ENCODE measurements at regions not wholly inside any gene's neighbourhood (a gene's known extent, or its start where the extent isn't known, plus 50 kb on each side); places are given as distances from the start of the nearest gene placed in this dataset.

- peak; percentile 31 for DNase-seq
- H3K36me3 Mint-ChIP-seq: no peaks in the 10 kb centered on the region
- H3K27ac Mint-ChIP-seq: no peak overlapping the region
- H3K4me3 Mint-ChIP-seq: peak overlapping the region; percentile 14
- CTCF ChIA-PET: interaction anchor here (0.8 to 1.6 kb wide), 2 partner anchors 76 to 119 kb away, joined by 3 to 4 read pairs; no protein-coding TSS in a partner anchor
- POLR2A ChIA-PET: no interaction called here
- intact Hi-C loops (cut with micrococcal nuclease): no loop called here
- H3K9me3 Mint-ChIP-seq: no peaks in the 10 kb centered on the region
- peaks cover 19% of the 10 kb centered on the region for H3K4me1 Mint-ChIP-seq (ENCODE audit: low read depth)
- H3K27me3 Mint-ChIP-seq: peaks cover 24% of the 10 kb centered on the region
Observed at GRCh38 chr15:70585707-70586034, 177.7 kb downstream of the UACA start.

DNA sequence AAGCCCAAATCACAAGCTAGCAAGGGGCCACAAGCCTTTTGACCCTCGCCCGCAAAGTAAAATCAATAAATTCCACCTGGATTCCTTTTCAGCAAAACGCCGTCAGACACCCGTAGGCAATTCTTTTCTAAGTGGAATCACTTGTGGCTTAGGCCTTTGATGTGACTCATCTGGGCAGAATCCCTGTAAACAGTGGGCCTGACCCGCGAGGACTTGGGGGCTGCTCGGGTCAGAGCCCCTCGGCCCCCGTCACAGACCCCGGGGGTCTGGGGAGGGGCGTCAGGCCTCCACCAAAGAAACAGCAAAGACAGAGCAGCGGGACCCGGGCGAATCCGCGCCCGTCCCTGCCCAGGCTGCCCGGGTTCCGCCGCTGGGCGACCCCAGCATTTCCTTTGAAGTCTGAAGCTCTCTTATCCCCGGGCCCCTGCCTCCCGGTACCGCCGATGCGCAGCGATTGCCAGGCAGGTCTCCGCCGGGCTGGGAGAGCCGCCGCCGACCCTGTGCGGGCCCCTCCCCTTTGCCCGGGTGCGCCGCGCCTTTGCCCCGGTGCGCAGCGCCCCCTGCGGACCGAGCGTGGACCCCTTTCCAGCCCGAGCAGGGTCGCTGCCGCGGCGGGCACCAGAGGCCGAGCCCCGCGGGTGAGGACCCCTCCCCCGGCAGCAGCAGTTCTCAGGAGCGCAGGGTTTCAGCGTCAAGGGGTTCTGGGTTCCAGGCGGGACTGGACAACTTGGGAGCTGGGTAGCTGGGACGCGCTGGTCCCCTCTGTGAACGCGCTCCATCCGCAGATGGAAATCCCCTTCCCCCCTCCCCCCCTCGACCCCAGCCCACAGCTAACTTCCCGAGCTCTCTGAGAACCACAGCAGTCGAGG lies 178.3 kb downstream of the UACA start:
- Mint-ChIP-seq H3K4me3 (no peak overlapping the region), H3K9me3 (no peaks in the 10 kb centered on the region), H3K4me1 (ENCODE audit: low read depth) (peaks cover 19% of the 10 kb centered on the region), H3K27ac (no peak overlapping the region), H3K36me3 (no peaks in the 10 kb centered on the region), H3K27me3 (peaks cover 24% of the 10 kb centered on the region)
- intact Hi-C loops (cut with micrococcal nuclease): no loop called here
- ChIA-PET POLR2A (no interaction called here), CTCF (interaction anchor here (0.8 to 1.6 kb wide), 2 partner anchors 75 to 118 kb away, joined by 3 to 4 read pairs; no protein-coding TSS in a partner anchor)
- DNase-seq: peak; percentile 57

DNA sequence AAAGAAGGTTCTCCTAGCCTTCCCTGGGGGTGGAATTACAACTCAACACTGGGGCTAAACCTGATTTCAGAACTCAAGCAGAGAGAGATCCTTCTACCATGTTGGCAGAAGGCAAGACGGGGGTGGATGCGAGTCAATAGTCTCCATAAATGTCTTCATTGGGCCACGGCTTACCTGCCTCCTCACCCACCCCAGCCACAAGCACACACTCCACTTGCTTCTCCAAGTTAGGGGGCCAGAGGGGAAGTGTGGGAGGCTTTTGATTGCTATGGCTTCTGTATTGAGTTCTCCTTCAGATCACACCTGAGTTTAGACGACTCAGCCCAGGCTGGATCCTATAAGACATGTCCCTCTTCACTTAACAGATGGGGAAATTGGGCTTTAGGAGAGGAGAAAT lies 178.9 kb downstream of the UACA start:
- peaks cover 24% of the 10 kb centered on the region for H3K27me3 Mint-ChIP-seq
- DNase-seq: no peak
- POLR2A ChIA-PET: no interaction called here
- H3K9me3 Mint-ChIP-seq: no peaks in the 10 kb centered on the region
- H3K36me3 Mint-ChIP-seq: no peaks in the 10 kb centered on the region
- CTCF ChIA-PET: no interaction called here
- H3K4me1 Mint-ChIP-seq (ENCODE audit: low read depth): peaks cover 17% of the 10 kb centered on the region
- H3K4me3 Mint-ChIP-seq: no peak overlapping the region
- H3K27ac Mint-ChIP-seq: no peak overlapping the region
- intact Hi-C loops (cut with micrococcal nuclease): no loop called here

- Mint-ChIP-seq H3K4me3 (no peak overlapping the region), H3K36me3 (no peaks in the 10 kb centered on the region), H3K9me3 (no peaks in the 10 kb centered on the region), H3K27me3 (peaks cover 17% of the 10 kb centered on the region), H3K4me1 (ENCODE audit: low read depth) (peaks cover 9% of the 10 kb centered on the region), H3K27ac (no peak overlapping the region)
- CTCF ChIA-PET: interaction anchor here (0.6 kb wide), 1 partner anchor 9 kb away, joined by 3 read pairs; no protein-coding TSS in a partner anchor
- no peak for DNase-seq
- intact Hi-C loops (cut with micrococcal nuclease): no loop called here
- POLR2A ChIA-PET: no interaction called here
Observed at GRCh38 chr15:70583006-70583405, 180.4 kb downstream of the UACA start.

DNA sequence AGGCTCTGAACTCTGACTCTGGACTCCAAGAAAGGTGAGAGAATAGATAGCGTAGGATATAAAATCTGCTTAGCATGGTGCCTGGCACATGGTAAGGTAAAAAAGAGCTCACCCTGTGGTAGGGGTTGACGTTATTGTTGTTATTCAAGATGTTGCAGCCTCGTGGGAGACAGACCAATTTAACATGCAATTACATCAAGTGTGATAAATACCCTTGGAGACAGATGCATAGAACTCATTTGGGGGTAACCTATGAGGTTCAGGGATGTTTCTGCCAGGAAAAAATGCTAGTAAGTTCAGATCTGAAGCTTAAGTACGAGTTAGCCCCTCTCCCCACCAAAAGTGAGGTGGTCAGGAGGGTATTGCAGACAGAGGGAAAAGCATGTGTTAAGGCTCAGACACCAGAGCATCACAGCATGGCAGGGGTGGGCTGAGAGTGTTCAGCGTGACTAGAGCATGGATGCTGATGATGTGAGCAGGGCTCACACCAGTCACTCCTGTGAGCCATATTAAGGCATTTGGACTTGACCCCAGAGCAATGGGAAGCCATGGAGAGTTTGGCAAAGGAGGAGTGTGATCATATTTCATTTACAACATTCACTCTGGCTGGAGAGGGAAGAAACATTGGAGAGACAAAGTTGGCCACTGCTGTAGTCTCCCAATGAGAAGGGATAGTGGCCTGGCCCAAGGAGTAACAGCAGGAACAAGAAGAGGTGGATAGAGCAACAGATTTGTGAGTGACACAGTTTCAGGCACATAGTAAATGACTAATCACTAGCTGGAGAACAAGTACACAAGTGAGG lies 181.0 kb downstream of the UACA start:
- POLR2A ChIA-PET: no interaction called here
- no peaks in the 10 kb centered on the region for H3K9me3 Mint-ChIP-seq
- H3K27me3 Mint-ChIP-seq: peaks cover 12% of the 10 kb centered on the region
- CTCF ChIA-PET: interaction anchor here (0.5 to 0.6 kb wide), 2 partner anchors 8 to 119 kb away, joined by 3 read pairs; no protein-coding TSS in a partner anchor
- no peak for DNase-seq
- intact Hi-C loops (cut with micrococcal nuclease): no loop called here
- H3K36me3 Mint-ChIP-seq: no peaks in the 10 kb centered on the region
- H3K4me1 Mint-ChIP-seq (ENCODE audit: low read depth): peaks cover 9% of the 10 kb centered on the region
- H3K4me3 Mint-ChIP-seq: no peak overlapping the region
- H3K27ac Mint-ChIP-seq: no peak overlapping the region

DNA sequence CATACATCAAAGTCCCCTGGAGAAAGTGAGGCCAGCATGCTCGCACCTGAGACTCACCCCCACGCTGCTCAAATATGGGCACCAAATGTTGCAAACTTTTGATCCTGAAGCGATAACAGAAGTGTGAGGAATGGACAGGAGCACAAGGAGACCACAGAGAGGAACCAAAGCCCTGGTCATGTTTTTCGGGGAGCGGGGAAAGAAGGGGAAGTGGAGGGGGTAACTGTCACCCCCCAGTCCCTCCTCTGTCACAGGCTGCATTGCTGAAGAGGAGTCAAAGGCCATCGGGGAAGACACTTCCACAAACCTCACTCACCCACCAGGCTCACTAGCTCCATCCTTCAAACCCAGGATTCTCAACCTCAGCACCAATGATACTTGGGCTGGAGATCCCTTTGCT lies 182.4 kb downstream of the UACA start:
- DNase-seq: no peak
- intact Hi-C loops (cut with micrococcal nuclease): no loop called here
- Mint-ChIP-seq H3K9me3 (no peaks in the 10 kb centered on the region), H3K4me1 (ENCODE audit: low read depth) (peaks cover 8% of the 10 kb centered on the region), H3K27ac (no peak overlapping the region), H3K36me3 (no peaks in the 10 kb centered on the region), H3K27me3 (peaks cover 4% of the 10 kb centered on the region), H3K4me3 (no peak overlapping the region)
- ChIA-PET CTCF (no interaction called here), POLR2A (no interaction called here)

- H3K4me3 Mint-ChIP-seq: no peak overlapping the region
- H3K9me3 Mint-ChIP-seq: no peaks in the 10 kb centered on the region
- H3K4me1 Mint-ChIP-seq (ENCODE audit: low read depth): peaks cover 6% of the 10 kb centered on the region
- CTCF ChIA-PET: interaction anchor here (1.1 kb wide), 1 partner anchor 116 kb away, joined by 3 read pairs; no protein-coding TSS in a partner anchor
- intact Hi-C loops (cut with micrococcal nuclease): no loop called here
- H3K36me3 Mint-ChIP-seq: no peaks in the 10 kb centered on the region
- POLR2A ChIA-PET: no interaction called here
- H3K27ac Mint-ChIP-seq: no peak overlapping the region
- no peak for DNase-seq
- no peaks in the 10 kb centered on the region for H3K27me3 Mint-ChIP-seq
Observed at GRCh38 chr15:70580286-70580685, 183.1 kb downstream of the UACA start.

DNA sequence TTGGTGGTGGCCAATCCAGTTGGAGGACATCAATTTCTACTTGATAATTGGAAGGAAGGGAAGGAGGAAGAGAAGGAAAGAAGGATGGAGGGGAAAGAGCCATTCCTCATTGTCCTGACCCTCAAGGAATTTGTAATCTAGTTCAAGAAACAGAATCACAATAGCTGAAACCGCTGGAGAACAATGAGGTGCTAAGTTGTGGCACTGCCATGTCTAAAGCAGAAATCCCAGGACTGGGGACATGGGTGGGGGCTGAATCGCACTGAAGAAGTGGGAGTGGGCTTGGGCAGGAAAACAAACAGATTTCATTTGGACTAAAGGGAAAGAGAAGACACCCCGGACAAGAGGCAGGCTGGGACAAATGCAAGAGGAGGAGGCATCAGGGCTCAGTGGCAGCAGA lies 183.6 kb downstream of the UACA start:
- H3K27ac Mint-ChIP-seq: no peak overlapping the region
- POLR2A ChIA-PET: no interaction called here
- peaks cover 6% of the 10 kb centered on the region for H3K4me1 Mint-ChIP-seq (ENCODE audit: low read depth)
- H3K36me3 Mint-ChIP-seq: no peaks in the 10 kb centered on the region
- CTCF ChIA-PET: interaction anchor here (1.1 kb wide), 1 partner anchor 116 kb away, joined by 3 read pairs; no protein-coding TSS in a partner anchor
- intact Hi-C loops (cut with micrococcal nuclease): no loop called here
- H3K4me3 Mint-ChIP-seq: no peak overlapping the region
- DNase-seq: no peak
- H3K9me3 Mint-ChIP-seq: no peaks in the 10 kb centered on the region
- H3K27me3 Mint-ChIP-seq: no peaks in the 10 kb centered on the region

- Mint-ChIP-seq H3K27ac (no peak overlapping the region), H3K4me3 (no peak overlapping the region), H3K27me3 (no peaks in the 10 kb centered on the region), H3K36me3 (peaks cover 4% of the 10 kb centered on the region), H3K9me3 (peaks cover 9% of the 10 kb centered on the region), H3K4me1 (ENCODE audit: low read depth) (peaks cover 4% of the 10 kb centered on the region)
- ChIA-PET CTCF (interaction anchor here (1.3 kb wide), 1 partner anchor 1096 kb away, joined by 3 read pairs; no protein-coding TSS in a partner anchor), POLR2A (no interaction called here)
- DNase-seq: no peak
- intact Hi-C loops (cut with micrococcal nuclease): no loop called here
Observed at GRCh38 chr15:70578196-70578595, 185.2 kb downstream of the UACA start.

DNA sequence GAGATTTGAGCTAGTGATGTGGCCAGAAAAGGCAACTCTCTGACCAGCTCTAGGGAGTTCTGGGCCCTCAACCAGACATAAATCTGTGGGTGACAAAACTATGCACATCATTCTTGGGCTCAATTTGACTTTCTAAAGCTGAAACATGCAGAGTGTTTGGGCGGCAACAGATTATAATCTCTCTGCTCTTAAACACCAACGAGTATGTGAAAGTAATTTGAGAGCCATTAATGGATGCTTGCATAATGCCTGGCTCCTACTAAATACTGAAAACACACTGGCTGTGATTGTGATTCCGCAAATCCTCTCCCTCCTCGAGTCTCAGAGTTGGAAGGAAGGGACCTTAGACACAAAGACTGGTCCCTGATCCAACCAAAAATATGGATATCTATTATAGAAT lies 186.7 kb downstream of the UACA start:
- CTCF ChIA-PET: no interaction called here
- no peak for DNase-seq

GRCh38 chr15:70576276-70576675 lies 187.1 kb downstream of the UACA start:
- ChIA-PET POLR2A (no interaction called here), CTCF (no interaction called here)
- H3K27ac Mint-ChIP-seq: no peak overlapping the region
- H3K9me3 Mint-ChIP-seq: peaks cover 9% of the 10 kb centered on the region
- intact Hi-C loops (cut with micrococcal nuclease): no loop called here
- H3K4me3 Mint-ChIP-seq: no peak overlapping the region
- peaks cover 4% of the 10 kb centered on the region for H3K4me1 Mint-ChIP-seq (ENCODE audit: low read depth)
- no peak for DNase-seq
- peaks cover 4% of the 10 kb centered on the region for H3K36me3 Mint-ChIP-seq
- peaks cover 3% of the 10 kb centered on the region for H3K27me3 Mint-ChIP-seq

More for the DNA sequence above, 186.7 kb downstream of the UACA start:
- POLR2A ChIA-PET: no interaction called here
- Mint-ChIP-seq H3K27me3 (peaks cover 1% of the 10 kb centered on the region), H3K36me3 (peaks cover 4% of the 10 kb centered on the region), H3K27ac (no peak overlapping the region), H3K4me3 (no peak overlapping the region), H3K9me3 (peaks cover 9% of the 10 kb centered on the region), H3K4me1 (ENCODE audit: low read depth) (peaks cover 4% of the 10 kb centered on the region)
- intact Hi-C loops (cut with micrococcal nuclease): no loop called here
